ENCODE measurements at regions not wholly inside any gene's neighbourhood (a gene's known extent, or its start where the extent isn't known, plus 50 kb on each side); places are given as distances from the start of the nearest gene placed in this dataset.
A peak's percentile ranks its signal among the peaks of the same experiment; 100 is the strongest.

DNA sequence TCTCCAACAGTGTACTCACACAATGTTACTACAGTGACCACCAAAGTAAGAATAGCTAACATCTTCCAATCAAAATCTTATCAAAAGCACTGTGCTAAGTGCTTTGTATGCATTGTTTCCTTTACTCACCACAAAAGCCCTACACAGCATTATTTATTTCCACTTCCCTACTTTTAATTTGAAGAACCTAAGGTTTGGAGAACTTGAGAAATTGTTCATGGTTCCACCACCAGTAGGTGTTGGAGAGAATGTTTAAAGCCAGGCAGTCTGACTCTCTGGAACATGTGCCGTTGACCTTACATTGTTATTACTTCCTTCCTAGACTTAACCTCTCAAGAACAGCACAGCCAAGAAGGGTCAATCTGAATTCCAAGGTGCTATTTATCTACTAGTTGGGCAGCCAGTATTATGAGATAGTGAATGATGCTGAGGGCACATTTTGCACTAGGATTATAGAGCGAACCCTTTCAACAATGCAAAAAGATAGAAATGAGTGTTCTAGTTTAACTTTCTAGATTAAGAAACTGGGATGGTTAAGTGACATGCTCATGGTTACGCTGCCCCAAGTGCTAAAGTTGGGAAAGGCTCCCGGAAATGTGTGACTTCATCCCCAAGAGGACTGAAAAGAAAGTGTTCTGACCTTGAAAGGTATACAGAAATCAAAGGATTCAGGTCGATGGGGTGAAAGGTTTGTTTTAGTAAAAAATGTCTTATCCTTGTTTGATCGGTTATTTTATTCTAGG, 55.2 kb upstream of the FAM136A start:
- no peak overlapping the region for H3K4me3 Mint-ChIP-seq (ENCODE audit: unreplicated experiment)
- TF ChIP-seq, protein P1, sequence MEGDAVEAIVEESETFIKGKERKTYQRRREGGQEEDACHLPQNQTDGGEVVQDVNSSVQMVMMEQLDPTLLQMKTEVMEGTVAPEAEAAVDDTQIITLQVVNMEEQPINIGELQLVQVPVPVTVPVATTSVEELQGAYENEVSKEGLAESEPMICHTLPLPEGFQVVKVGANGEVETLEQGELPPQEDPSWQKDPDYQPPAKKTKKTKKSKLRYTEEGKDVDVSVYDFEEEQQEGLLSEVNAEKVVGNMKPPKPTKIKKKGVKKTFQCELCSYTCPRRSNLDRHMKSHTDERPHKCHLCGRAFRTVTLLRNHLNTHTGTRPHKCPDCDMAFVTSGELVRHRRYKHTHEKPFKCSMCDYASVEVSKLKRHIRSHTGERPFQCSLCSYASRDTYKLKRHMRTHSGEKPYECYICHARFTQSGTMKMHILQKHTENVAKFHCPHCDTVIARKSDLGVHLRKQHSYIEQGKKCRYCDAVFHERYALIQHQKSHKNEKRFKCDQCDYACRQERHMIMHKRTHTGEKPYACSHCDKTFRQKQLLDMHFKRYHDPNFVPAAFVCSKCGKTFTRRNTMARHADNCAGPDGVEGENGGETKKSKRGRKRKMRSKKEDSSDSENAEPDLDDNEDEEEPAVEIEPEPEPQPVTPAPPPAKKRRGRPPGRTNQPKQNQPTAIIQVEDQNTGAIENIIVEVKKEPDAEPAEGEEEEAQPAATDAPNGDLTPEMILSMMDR (IDR thresholded peaks at IDR 0.05) = peak; percentile 16
- H3K27me3 Mint-ChIP-seq (ENCODE audit: low read depth) = peaks cover 4% of the 10 kb centered on the region
- peaks cover 8% of the 10 kb centered on the region for H3K4me1 Mint-ChIP-seq (ENCODE audit: low read depth)
- no peaks in the 10 kb centered on the region for H3K36me3 Mint-ChIP-seq (ENCODE audit: low read depth)
- H3K9me3 Mint-ChIP-seq (ENCODE audit: low read depth) = peaks cover 2% of the 10 kb centered on the region
- no peak for DNase-seq (ENCODE audit: low spot score)
- no peak overlapping the region for H3K27ac Mint-ChIP-seq (ENCODE audit: unreplicated experiment)

DNA sequence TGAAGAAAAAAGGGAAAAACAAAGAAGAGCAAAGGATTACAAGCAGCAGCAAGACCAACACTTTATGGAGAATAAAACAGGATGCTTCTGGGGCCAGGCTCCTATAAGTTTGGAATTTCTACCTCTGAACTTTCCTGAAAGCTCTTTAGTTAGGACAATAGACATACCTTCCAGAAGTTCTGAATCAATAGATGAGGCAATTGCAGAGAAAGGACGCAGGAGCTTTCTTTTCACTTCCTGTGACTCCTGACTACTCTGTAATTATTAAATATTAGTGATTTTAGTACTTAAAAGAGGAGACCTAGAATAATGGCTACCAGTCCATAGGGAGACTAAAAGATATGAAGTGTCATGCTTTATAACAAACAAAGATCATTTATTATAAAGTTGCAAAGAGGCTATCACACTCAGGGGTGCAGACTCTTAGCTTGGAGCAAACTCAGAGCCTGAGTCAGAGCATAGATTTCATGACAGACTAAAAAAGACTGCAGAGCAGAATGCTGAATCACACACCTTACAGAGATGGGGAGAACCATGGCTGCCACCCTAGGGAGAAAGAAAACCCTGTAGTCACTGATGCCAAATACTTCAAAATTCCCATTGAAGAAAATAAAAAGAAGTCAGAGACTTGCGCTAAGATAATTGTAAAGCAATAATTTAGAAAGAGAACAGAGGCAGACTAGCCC, 52.5 kb upstream of the FAM136A start:
- H3K36me3 Mint-ChIP-seq (ENCODE audit: low read depth) = no peaks in the 10 kb centered on the region
- H3K4me3 Mint-ChIP-seq (ENCODE audit: unreplicated experiment) = no peak overlapping the region
- TF ChIP-seq, protein P1 (IDR thresholded peaks at IDR 0.05) = no peak
- DNase-seq (ENCODE audit: low spot score) = no peak
- H3K9me3 Mint-ChIP-seq (ENCODE audit: low read depth) = peaks cover 2% of the 10 kb centered on the region
- no peak overlapping the region for H3K27ac Mint-ChIP-seq (ENCODE audit: unreplicated experiment)
- H3K4me1 Mint-ChIP-seq (ENCODE audit: low read depth) = peaks cover 8% of the 10 kb centered on the region
- peaks cover 17% of the 10 kb centered on the region for H3K27me3 Mint-ChIP-seq (ENCODE audit: low read depth)

Measured in chondrocyte (in vitro differentiated cells).